Tibial artery (tissue), 4 donors: ENCODE measurements at regions not wholly inside any gene's neighbourhood (a gene's known extent, or its start where the extent isn't known, plus 50 kb on each side); places are given as distances from the start of the nearest gene placed in this dataset.
"Not testable (repeated sequence)": the region's sequence is repeated elsewhere in the genome, so short reads cannot be mapped to it uniquely, and the experiment has no call there.

Experiments used
- DNase-seq, 2 donors: peaks; one replicate each; pipeline ENCODE4 v3.0.0-alpha.2; 2019
- H3K27ac ChIP-seq, 2 donors: fragments of 200-600 bp; sonication (generic) in 1 of 2; 1 replicate in 1 of 2; 2 replicates in 1 of 2; pipeline ENCODE4 v1.5.1; 2018 to 2019; ENCODE audit warnings: mild to moderate bottlenecking in 1 of 2
- H3K27me3 ChIP-seq, 2 donors: fragments of 200-600 bp; sonication (generic) in 1 of 2; one replicate each; pipeline versions ENCODE4 v1.5.1 to v1.6.0; 2016 to 2019
- H3K36me3 ChIP-seq, 3 donors: fragments of 200-600 bp; sonication (generic) in 2 of 3; one replicate each; pipeline ENCODE4 v1.5.1; 2016 to 2019; ENCODE audit warnings: mild to moderate bottlenecking in 2 of 3
- H3K4me1 ChIP-seq, 4 donors: fragments of 200-600 bp; sonication (generic) in 2 of 4; 1 replicate in 3 of 4; 2 replicates in 1 of 4; pipeline ENCODE4 v1.5.1; 2016 to 2019
- H3K4me3 ChIP-seq, 2 donors: fragments of 200-600 bp; sonication (generic) in 1 of 2; 1 replicate in 1 of 2; 2 replicates in 1 of 2; pipeline ENCODE4 v1.5.1; 2018 to 2019; ENCODE audit warnings: mild to moderate bottlenecking in 2 of 2
- H3K9me3 ChIP-seq, 3 donors: fragments of 200-600 bp; sonication (generic) in 1 of 3; one replicate each; pipeline ENCODE4 v1.5.1; 2016 to 2019
- CTCF ChIP-seq, 2 experiments: fragments of 200-600 bp in 1 of 2; fragments of 450-650 bp in 1 of 2; IDR thresholded peaks; one replicate each; pipeline ENCODE4 v1.5.1; 2017 to 2019; ENCODE audit warnings: antibody characterized with exemption in 2 of 2, mild to moderate bottlenecking in 1 of 2, moderate library complexity in 1 of 2
- intact Hi-C: fragments of 100-400 bp; cut with DNase I; formaldehyde crosslinking; loops from one replicate; pipeline ENCODE4 v1.15.0; 2023; ENCODE audit warnings: low total_unique reads

- Histone ChIP-seq H3K27ac (no peak overlapping the region), H3K4me3 (no peak overlapping the region), H3K4me1 (no peaks in the 10 kb centered on the region), H3K9me3 (no peaks in the 10 kb centered on the region), H3K27me3 (no peaks in the 10 kb centered on the region), H3K36me3 (no peaks in the 10 kb centered on the region)
- intact Hi-C loops: no loop called here
- DNase-seq: no peak
- no peak for TF ChIP-seq CTCF (IDR thresholded peaks at IDR 0.05)
These were observed 196.8 kb upstream of the PTPRZ1 start for GRCh38 chr7:121676168-121676567.

DNA sequence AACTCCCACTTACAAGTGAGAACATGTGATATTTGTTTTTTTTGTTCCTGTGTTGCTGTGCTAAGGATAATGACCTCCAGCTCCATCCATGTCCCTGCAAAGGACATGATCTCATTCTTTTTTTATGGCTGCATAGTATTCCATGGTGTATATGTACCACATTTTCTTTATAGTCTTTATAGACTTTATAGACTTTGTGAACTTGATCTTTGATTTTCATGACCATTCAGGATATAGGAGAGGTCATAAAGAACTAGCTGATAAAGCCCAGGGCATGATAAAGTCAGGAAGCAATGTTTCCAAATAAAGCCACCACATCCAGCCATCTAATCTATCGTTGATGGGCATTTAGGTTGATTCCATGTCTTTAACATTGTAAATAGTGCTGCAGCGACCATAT is 198.5 kb upstream of the PTPRZ1 start:
- H3K27me3 ChIP-seq, H3K36me3 ChIP-seq, H3K4me1 ChIP-seq, H3K4me3 ChIP-seq, H3K9me3 ChIP-seq, H3K27ac ChIP-seq, DNase-seq, intact Hi-C loops: not testable (repeated sequence)

DNA sequence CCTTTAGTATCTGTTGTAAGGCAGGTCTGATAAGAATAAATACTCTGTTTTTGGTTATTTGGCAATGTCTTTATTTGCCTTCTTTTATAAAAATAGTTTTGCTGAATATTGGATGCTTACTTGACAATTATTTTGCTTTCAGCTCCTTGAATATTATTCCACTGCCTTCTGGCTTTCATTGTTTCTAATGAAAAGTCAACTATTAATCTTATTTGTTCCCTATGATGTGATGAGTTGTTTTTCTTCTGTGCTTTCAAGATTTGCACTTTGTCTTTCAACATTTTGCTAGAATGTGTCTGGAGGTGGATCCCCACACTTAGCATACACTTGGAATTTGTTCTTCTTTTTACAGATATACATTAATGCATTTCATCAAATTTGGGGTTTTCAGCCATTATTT is 203.8 kb upstream of the PTPRZ1 start:
- no peaks in the 10 kb centered on the region for H3K4me1 ChIP-seq
- intact Hi-C loops: no loop called here
- peaks cover 0 to 5% (median 2%) of the 10 kb centered on the region in 3 donors for H3K9me3 ChIP-seq
- no peaks in the 10 kb centered on the region for H3K27me3 ChIP-seq
- no peak for TF ChIP-seq CTCF (IDR thresholded peaks at IDR 0.05)
- no peak overlapping the region for H3K27ac ChIP-seq
- DNase-seq: no peak
- no peaks in the 10 kb centered on the region for H3K36me3 ChIP-seq
- no peak overlapping the region for H3K4me3 ChIP-seq

- intact Hi-C loops: no loop called here
- Histone ChIP-seq H3K4me1 (no peaks in the 10 kb centered on the region), H3K4me3 (no peak overlapping the region), H3K36me3 (no peaks in the 10 kb centered on the region), H3K27me3 (no peaks in the 10 kb centered on the region), H3K27ac (no peak overlapping the region), H3K9me3 (peaks cover 0 to 5% (median 2%) of the 10 kb centered on the region in 3 donors)
- DNase-seq: no peak
- no peak for TF ChIP-seq CTCF (IDR thresholded peaks at IDR 0.05)
These were observed 206.7 kb upstream of the PTPRZ1 start for GRCh38 chr7:121666306-121666705.

DNA sequence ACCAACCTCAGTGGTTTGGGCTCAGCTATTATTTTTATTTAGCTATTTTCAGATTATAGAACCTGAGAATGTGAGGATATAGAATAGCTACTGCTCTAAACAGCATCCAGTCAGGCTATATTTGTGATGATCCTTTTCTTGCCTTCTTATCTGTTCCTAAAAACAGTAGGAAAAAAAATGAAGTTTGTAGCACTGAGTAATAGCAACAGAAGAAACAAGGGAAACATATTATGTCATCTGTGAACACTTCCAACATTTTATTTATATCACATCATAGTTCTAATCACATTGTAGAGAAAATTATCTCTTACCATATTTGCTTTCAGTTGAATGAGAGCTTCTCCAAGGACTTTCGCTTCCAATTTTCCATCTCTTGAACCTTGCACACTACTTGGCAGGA is 229.6 kb upstream of the PTPRZ1 start:
- intact Hi-C loops: no loop called here
- no peak for DNase-seq

GRCh38 chr7:121639705-121640104 is 233.3 kb upstream of the PTPRZ1 start:
- DNase-seq: no peak
- intact Hi-C loops: no loop called here
- no peak overlapping the region for H3K27ac ChIP-seq
- no peaks in the 10 kb centered on the region for H3K9me3 ChIP-seq
- no peak for TF ChIP-seq CTCF (IDR thresholded peaks at IDR 0.05)
- no peaks in the 10 kb centered on the region for H3K4me1 ChIP-seq
- H3K36me3 ChIP-seq: no peaks in the 10 kb centered on the region
- no peaks in the 10 kb centered on the region for H3K27me3 ChIP-seq
- H3K4me3 ChIP-seq: no peak overlapping the region

More for the DNA sequence above, 229.6 kb upstream of the PTPRZ1 start:
- H3K36me3 ChIP-seq: no peaks in the 10 kb centered on the region
- H3K4me1 ChIP-seq: no peaks in the 10 kb centered on the region
- no peaks in the 10 kb centered on the region for H3K9me3 ChIP-seq
- H3K27ac ChIP-seq: no peak overlapping the region
- no peaks in the 10 kb centered on the region for H3K27me3 ChIP-seq
- TF ChIP-seq CTCF (IDR thresholded peaks at IDR 0.05): no peak
- no peak overlapping the region for H3K4me3 ChIP-seq
